Panc1 (cell line): ENCODE measurements at regions not wholly inside any gene's neighbourhood (a gene's known extent, or its start where the extent isn't known, plus 50 kb on each side); places are given as distances from the start of the nearest gene placed in this dataset.
"Not testable (repeated sequence)": the region's sequence is repeated elsewhere in the genome, so short reads cannot be mapped to it uniquely, and the experiment has no call there.

Experiments used
- ATAC-seq: fragments of 200-7000 bp; cut with Tn5 transposase; 2 replicates; pipeline ENCODE4 v1.9.1; 2020; ENCODE audit warnings: mild to moderate bottlenecking, moderate library complexity
- BruUV-seq: library from RNA; stranded (reverse); fragments of 400-500 nt; replicated peaks from 2 replicates; lab custom pipeline; 2021; lab: Mats Ljungman, UMichigan
- CTCF ChIA-PET: fragments of 300-600 bp; sonication (Branson Sonifier 250); formaldehyde crosslinking; loops from one replicate; lab custom pipeline; 2022; ENCODE audit warnings: antibody characterized with exemption; lab: Charles Lee
- POLR2A ChIA-PET: fragments of 300-600 bp; sonication (Branson Sonifier 250); formaldehyde crosslinking; loops from one replicate; lab custom pipeline; 2022; ENCODE audit warnings: antibody characterized with exemption; lab: Charles Lee
- DNase-seq: peaks from one replicate; pipeline ENCODE4 v3.0.0-alpha.2; 2010; ENCODE audit warnings: low read depth, low spot score
- H3K27ac ChIP-seq: 2 replicates; pipeline ENCODE4 v1.5.1; 2011; ENCODE audit warnings: mild to moderate bottlenecking, low read length, inconsistent platforms
- H3K27me3 ChIP-seq: fragments of 200-500 bp; sonication (Bioruptor generic); 2 replicates; pipeline ENCODE4 v1.6.0; 2014; ENCODE audit warnings: low read length, inconsistent platforms; ENCODE audit not compliant: control insufficient read depth, insufficient read depth
- H3K36me3 ChIP-seq: fragments of 200-500 bp; sonication (Bioruptor generic); 2 replicates; pipeline ENCODE4 v1.5.1; 2014; ENCODE audit warnings: inconsistent platforms, mild to moderate bottlenecking, low read length, moderate library complexity; ENCODE audit not compliant: control insufficient read depth, insufficient read depth
- H3K4me1 ChIP-seq: 2 replicates; pipeline ENCODE4 v1.5.1; 2011; ENCODE audit warnings: inconsistent platforms, mild to moderate bottlenecking, low read length, moderate library complexity; ENCODE audit not compliant: control insufficient read depth, insufficient read depth
- H3K4me3 ChIP-seq, 2 experiments: 2 replicates each; pipeline ENCODE4 v1.5.1; 2011 to 2012; ENCODE audit warnings: low read depth in 2 of 2, low read length in 2 of 2, mild to moderate bottlenecking in 2 of 2, inconsistent platforms in 1 of 2, moderate library complexity in 1 of 2
- H3K9me3 ChIP-seq: fragments of 200-500 bp; sonication (Bioruptor generic); 2 replicates; pipeline ENCODE4 v1.5.1; 2014; ENCODE audit warnings: low read depth, mild to moderate bottlenecking, inconsistent platforms, low read length, moderate library complexity; ENCODE audit not compliant: control insufficient read depth, insufficient read depth
- CTCF ChIP-seq: fragments of 450-650 bp; IDR thresholded peaks from 2 replicates; pipeline ENCODE4 v1.5.1; 2017; ENCODE audit warnings: mild to moderate bottlenecking
- POLR2AphosphoS5 ChIP-seq: IDR thresholded peaks from 2 replicates; pipeline ENCODE4 v1.6.1; 2012; ENCODE audit warnings: mild to moderate bottlenecking, low read depth, low read length, moderate library complexity
- REST ChIP-seq, 2 experiments: IDR thresholded peaks; 2 replicates each; pipeline ENCODE4 v1.6.1; 2011 to 2012; ENCODE audit warnings: low read depth in 2 of 2, control low read depth in 1 of 2, low read length in 1 of 2, mild to moderate bottlenecking in 1 of 2, moderate library complexity in 1 of 2; ENCODE audit not compliant: insufficient read depth in 1 of 2
- SIN3A ChIP-seq: IDR thresholded peaks from 2 replicates; pipeline ENCODE4 v1.6.1; 2012; ENCODE audit warnings: low read depth, mild to moderate bottlenecking, low read length, moderate library complexity, borderline replicate concordance; ENCODE audit not compliant: insufficient read depth
- TCF7L2 ChIP-seq: IDR thresholded peaks from 2 replicates; pipeline ENCODE4 v1.6.1; 2011; ENCODE audit warnings: mild to moderate bottlenecking, low read depth, low read length, inconsistent platforms
- in situ Hi-C: cut with HindIII; loops from 2 replicates; pipeline ENCODE4 v1.10.0; 2016; ENCODE audit warnings: low sequenced_read_pairs, low pct_unique_long_range_greater_than_20kb
- intact Hi-C: fragments of 100-400 bp; cut with micrococcal nuclease; formaldehyde crosslinking; loops from one replicate; pipeline ENCODE4 v1.10.0; 2022; ENCODE audit not compliant: unreplicated experiment

GRCh38 chr12:88847246-88847645 is 267.0 kb upstream of the KITLG start:
- DNase-seq, ATAC-seq: not testable (repeated sequence)

GRCh38 chr12:88844426-88844825 is 264.2 kb upstream of the KITLG start:
- in situ Hi-C loops, result no loop called here
- CTCF ChIA-PET, result no interaction called here

More at GRCh38 chr12:88847246-88847645, 267.0 kb upstream of the KITLG start:
- H3K27me3 ChIP-seq, in situ Hi-C loops, H3K27ac ChIP-seq, POLR2A ChIA-PET, CTCF ChIA-PET, H3K4me1 ChIP-seq, H3K9me3 ChIP-seq, H3K4me3 ChIP-seq, BruUV-seq, intact Hi-C loops, H3K36me3 ChIP-seq: not testable (repeated sequence)

More at GRCh38 chr12:88844426-88844825, 264.2 kb upstream of the KITLG start:
- no peaks in the 10 kb centered on the region for H3K27me3 ChIP-seq
- H3K36me3 ChIP-seq, result no peaks in the 10 kb centered on the region
- POLR2A ChIA-PET, result no interaction called here
- intact Hi-C loops, result no loop called here
- TF ChIP-seq SIN3A, result no peak
- no peak for TF ChIP-seq CTCF
- TF ChIP-seq REST (IDR thresholded peaks at IDR 0.05; ENCODE audit: insufficient read depth in 1 of 2, low read depth in 2 of 2, low read length in 1 of 2), result no peak
- no peak for TF ChIP-seq TCF7L2
- TF ChIP-seq POLR2AphosphoS5, result no peak
- H3K4me3 ChIP-seq, result no peak overlapping the region
- H3K9me3 ChIP-seq, result peaks cover 6% of the 10 kb centered on the region; the same call in 1 of the 2 replicates
- BruUV-seq, result no TSS peak
- no peak overlapping the region for H3K27ac ChIP-seq
- no peaks in the 10 kb centered on the region for H3K4me1 ChIP-seq
- no peak for DNase-seq
- no peak for ATAC-seq
